ENCODE measurements at regions not wholly inside any gene's neighbourhood (a gene's known extent, or its start where the extent isn't known, plus 50 kb on each side); places are given as distances from the start of the nearest gene placed in this dataset.

DNA sequence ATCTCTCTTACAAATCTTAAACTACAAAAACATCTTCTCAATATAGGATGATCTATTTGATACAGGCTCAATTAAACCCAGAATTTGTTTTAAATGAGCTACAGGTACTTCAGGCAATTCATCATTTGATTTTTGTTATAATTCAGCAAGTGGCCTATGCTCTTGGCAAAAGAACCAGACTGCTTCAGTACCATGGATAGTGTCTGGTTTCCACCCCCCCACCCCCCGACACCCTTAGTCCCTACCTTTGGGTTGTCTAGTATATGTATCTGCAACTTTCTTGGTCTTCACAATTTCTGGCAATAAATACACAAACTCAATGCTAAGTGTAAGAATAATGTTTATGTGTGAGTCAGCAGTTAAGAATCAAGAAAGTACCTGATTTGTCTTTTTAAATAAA, 97.3 kb upstream of the API5 start:
- H3K36me3 ChIP-seq (ENCODE audit: control insufficient read depth in 2 of 2, insufficient read depth in 2 of 2, low read length in 2 of 2) = no peaks in the 10 kb centered on the region
- no peaks in the 10 kb centered on the region for H3K27me3 ChIP-seq (ENCODE audit: control insufficient read depth in 2 of 2, insufficient read depth in 2 of 2, low read length in 2 of 2)
- no peak overlapping the region for H3K4me3 ChIP-seq (ENCODE audit: low read length in 2 of 2)
- no peaks in the 10 kb centered on the region for H3K9me3 ChIP-seq (ENCODE audit: control insufficient read depth in 2 of 2, low read length in 2 of 2)
- H3K4me1 ChIP-seq (ENCODE audit: control insufficient read depth in 2 of 2, insufficient read depth in 2 of 2, low read length in 2 of 2) = no peaks in the 10 kb centered on the region
- H3K27ac ChIP-seq (ENCODE audit: low read depth in 2 of 2, low read length in 2 of 2) = no peak overlapping the region
- H3K9ac ChIP-seq (ENCODE audit: low read depth in 1 of 2, low read length in 2 of 2) = no peak overlapping the region

DNA sequence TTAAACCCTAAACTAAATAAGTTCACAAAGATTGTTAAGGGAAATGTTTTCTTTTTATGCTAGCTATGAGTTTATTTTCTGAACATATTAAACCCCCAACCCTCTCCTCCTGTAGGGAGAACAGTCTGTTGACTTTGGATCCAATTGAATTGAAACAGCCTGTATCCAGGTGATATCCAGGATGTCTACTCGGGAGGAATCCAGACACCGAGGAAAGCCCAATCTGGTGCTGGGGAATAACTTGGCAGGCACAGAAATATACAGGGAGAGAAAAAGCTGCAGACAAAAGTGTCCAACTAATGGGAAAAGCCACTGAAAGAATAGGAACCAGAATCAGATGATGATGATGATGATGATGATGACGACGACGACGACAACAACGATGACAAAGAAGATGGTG, 93.9 kb upstream of the API5 start:
- H3K4me1 ChIP-seq (ENCODE audit: control insufficient read depth in 2 of 2, insufficient read depth in 2 of 2, low read length in 2 of 2) = no peaks in the 10 kb centered on the region
- H3K27ac ChIP-seq (ENCODE audit: low read depth in 2 of 2, low read length in 2 of 2) = no peak overlapping the region
- H3K9ac ChIP-seq (ENCODE audit: low read depth in 1 of 2, low read length in 2 of 2) = no peak overlapping the region
- no peak overlapping the region for H3K4me3 ChIP-seq (ENCODE audit: low read length in 2 of 2)
- no peaks in the 10 kb centered on the region for H3K9me3 ChIP-seq (ENCODE audit: control insufficient read depth in 2 of 2, low read length in 2 of 2)
- H3K36me3 ChIP-seq (ENCODE audit: control insufficient read depth in 2 of 2, insufficient read depth in 2 of 2, low read length in 2 of 2) = no peaks in the 10 kb centered on the region
- no peaks in the 10 kb centered on the region for H3K27me3 ChIP-seq (ENCODE audit: control insufficient read depth in 2 of 2, insufficient read depth in 2 of 2, low read length in 2 of 2)

DNA sequence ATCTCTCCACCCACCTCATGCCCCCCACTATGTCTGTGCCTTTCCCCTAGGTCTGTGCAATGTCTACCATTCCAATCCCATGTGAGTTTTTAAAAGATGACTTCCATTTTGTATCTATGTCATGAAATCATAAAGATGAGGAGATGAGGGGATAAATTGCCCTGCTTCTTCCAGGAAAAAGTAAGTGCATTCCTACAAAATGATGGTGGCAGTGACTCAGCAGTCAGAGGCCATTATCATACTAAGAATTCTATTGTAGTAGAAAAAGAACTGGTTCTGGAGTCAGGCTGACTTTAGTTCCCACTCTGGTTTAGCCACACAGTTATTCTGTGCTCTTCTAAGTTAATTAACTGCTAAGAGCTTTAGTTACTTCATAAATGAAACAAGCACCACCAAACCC, 89.6 kb upstream of the API5 start:
- Histone ChIP-seq H3K4me1 (ENCODE audit: control insufficient read depth in 2 of 2, insufficient read depth in 2 of 2, low read length in 2 of 2) (no peaks in the 10 kb centered on the region), H3K9ac (ENCODE audit: low read depth in 1 of 2, low read length in 2 of 2) (no peak overlapping the region), H3K27me3 (ENCODE audit: control insufficient read depth in 2 of 2, insufficient read depth in 2 of 2, low read length in 2 of 2) (no peaks in the 10 kb centered on the region), H3K27ac (ENCODE audit: low read depth in 2 of 2, low read length in 2 of 2) (no peak overlapping the region), H3K36me3 (ENCODE audit: control insufficient read depth in 2 of 2, insufficient read depth in 2 of 2, low read length in 2 of 2) (no peaks in the 10 kb centered on the region), H3K9me3 (ENCODE audit: control insufficient read depth in 2 of 2, low read length in 2 of 2) (no peaks in the 10 kb centered on the region), H3K4me3 (ENCODE audit: low read length in 2 of 2) (no peak overlapping the region)

DNA sequence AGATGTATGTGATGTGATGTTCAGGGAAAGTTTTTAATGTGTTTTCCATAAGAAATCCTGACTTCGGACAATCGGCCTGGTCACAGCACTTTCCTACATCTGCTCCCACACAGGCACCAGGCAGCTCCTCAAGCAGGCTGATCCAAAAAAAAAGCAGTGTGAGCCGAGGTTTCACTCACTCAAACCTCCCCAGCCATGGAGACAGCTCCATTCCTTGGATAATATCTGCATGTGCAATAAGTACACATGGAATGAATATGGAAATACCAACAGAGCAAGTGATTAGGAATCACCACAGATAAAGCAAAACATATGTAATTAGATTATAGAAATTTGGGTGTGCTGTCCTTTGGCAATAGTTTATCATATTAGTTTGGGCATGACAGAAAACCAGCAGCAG, 88.8 kb upstream of the API5 start:
- Histone ChIP-seq H3K27me3 (ENCODE audit: control insufficient read depth in 2 of 2, insufficient read depth in 2 of 2, low read length in 2 of 2) (no peaks in the 10 kb centered on the region), H3K9me3 (ENCODE audit: control insufficient read depth in 2 of 2, low read length in 2 of 2) (no peaks in the 10 kb centered on the region), H3K4me1 (ENCODE audit: control insufficient read depth in 2 of 2, insufficient read depth in 2 of 2, low read length in 2 of 2) (no peaks in the 10 kb centered on the region), H3K27ac (ENCODE audit: low read depth in 2 of 2, low read length in 2 of 2) (no peak overlapping the region), H3K4me3 (ENCODE audit: low read length in 2 of 2) (no peak overlapping the region), H3K36me3 (ENCODE audit: control insufficient read depth in 2 of 2, insufficient read depth in 2 of 2, low read length in 2 of 2) (no peaks in the 10 kb centered on the region), H3K9ac (ENCODE audit: low read depth in 1 of 2, low read length in 2 of 2) (no peak overlapping the region)

DNA sequence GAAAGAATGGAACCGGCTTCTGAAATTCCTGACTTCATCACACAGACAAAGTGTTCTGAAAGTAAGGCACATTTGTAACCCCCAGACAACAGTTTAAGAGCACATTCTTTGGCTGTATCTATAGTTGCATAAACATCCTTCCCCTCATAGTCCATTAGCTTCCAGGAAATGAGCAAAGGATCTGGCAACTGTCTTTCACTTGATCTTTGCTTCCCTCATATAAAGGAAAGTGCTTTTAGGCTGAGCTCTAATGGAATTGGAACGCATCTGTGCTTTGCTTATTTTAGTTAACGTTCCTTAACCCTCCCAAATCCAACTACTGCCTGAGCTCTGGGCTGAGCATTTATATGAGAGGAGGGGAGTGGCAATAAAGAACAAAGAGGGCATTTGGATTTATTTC, 76.9 kb upstream of the API5 start:
- Histone ChIP-seq H3K9ac (ENCODE audit: low read depth in 1 of 2, low read length in 2 of 2) (no peak overlapping the region), H3K4me3 (ENCODE audit: low read length in 2 of 2) (no peak overlapping the region), H3K27ac (ENCODE audit: low read depth in 2 of 2, low read length in 2 of 2) (no peak overlapping the region), H3K4me1 (ENCODE audit: control insufficient read depth in 2 of 2, insufficient read depth in 2 of 2, low read length in 2 of 2) (no peaks in the 10 kb centered on the region), H3K9me3 (ENCODE audit: control insufficient read depth in 2 of 2, low read length in 2 of 2) (no peaks in the 10 kb centered on the region), H3K36me3 (ENCODE audit: control insufficient read depth in 2 of 2, insufficient read depth in 2 of 2, low read length in 2 of 2) (no peaks in the 10 kb centered on the region), H3K27me3 (ENCODE audit: control insufficient read depth in 2 of 2, insufficient read depth in 2 of 2, low read length in 2 of 2) (no peaks in the 10 kb centered on the region)

DNA sequence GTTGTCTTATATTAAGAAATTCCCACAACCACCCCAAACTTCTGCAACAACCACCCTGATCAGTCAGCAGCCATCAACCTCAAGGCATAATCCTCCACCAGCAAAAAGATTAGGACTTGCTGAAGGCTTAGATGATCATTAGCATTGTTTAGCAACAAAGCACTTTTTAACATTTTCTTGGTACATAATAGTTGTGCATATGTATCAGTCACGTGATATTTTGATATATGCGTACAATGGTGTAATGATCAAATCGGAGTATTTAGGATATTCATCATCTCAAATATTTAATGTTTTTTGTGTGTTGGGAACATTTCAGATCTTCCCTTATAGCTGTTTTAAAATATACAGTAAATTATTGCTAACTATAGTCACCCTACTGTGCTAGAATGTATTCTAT, 73.5 kb upstream of the API5 start:
- Histone ChIP-seq H3K4me3 (ENCODE audit: low read length in 2 of 2) (no peak overlapping the region), H3K4me1 (ENCODE audit: control insufficient read depth in 2 of 2, insufficient read depth in 2 of 2, low read length in 2 of 2) (no peaks in the 10 kb centered on the region), H3K36me3 (ENCODE audit: control insufficient read depth in 2 of 2, insufficient read depth in 2 of 2, low read length in 2 of 2) (no peaks in the 10 kb centered on the region), H3K27me3 (ENCODE audit: control insufficient read depth in 2 of 2, insufficient read depth in 2 of 2, low read length in 2 of 2) (no peaks in the 10 kb centered on the region), H3K27ac (ENCODE audit: low read depth in 2 of 2, low read length in 2 of 2) (no peak overlapping the region), H3K9ac (ENCODE audit: low read depth in 1 of 2, low read length in 2 of 2) (no peak overlapping the region), H3K9me3 (ENCODE audit: control insufficient read depth in 2 of 2, low read length in 2 of 2) (no peaks in the 10 kb centered on the region)

DNA sequence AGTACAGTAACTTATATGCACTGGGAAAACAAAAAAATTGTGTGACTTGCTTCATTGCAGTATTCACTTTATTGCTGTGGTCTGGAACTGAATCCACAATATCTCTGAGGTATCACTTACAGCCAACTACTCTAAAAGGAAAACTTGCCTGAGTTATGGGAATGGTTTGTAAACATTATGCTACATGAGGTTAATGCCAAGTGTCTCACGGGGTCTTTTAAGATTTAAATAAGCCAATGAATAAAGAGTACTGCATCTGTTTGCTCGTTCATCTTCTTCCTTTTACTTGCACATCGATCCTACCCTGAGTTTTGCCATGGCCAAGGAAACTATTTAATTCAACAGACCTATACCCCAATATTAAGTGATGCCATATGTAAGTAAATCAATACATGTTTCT, 72.0 kb upstream of the API5 start:
- H3K4me3 ChIP-seq (ENCODE audit: low read length in 2 of 2) = no peak overlapping the region
- H3K9ac ChIP-seq (ENCODE audit: low read depth in 1 of 2, low read length in 2 of 2) = no peak overlapping the region
- H3K27ac ChIP-seq (ENCODE audit: low read depth in 2 of 2, low read length in 2 of 2) = no peak overlapping the region
- H3K36me3 ChIP-seq (ENCODE audit: control insufficient read depth in 2 of 2, insufficient read depth in 2 of 2, low read length in 2 of 2) = no peaks in the 10 kb centered on the region
- no peaks in the 10 kb centered on the region for H3K27me3 ChIP-seq (ENCODE audit: control insufficient read depth in 2 of 2, insufficient read depth in 2 of 2, low read length in 2 of 2)
- no peaks in the 10 kb centered on the region for H3K4me1 ChIP-seq (ENCODE audit: control insufficient read depth in 2 of 2, insufficient read depth in 2 of 2, low read length in 2 of 2)
- H3K9me3 ChIP-seq (ENCODE audit: control insufficient read depth in 2 of 2, low read length in 2 of 2) = no peaks in the 10 kb centered on the region

DNA sequence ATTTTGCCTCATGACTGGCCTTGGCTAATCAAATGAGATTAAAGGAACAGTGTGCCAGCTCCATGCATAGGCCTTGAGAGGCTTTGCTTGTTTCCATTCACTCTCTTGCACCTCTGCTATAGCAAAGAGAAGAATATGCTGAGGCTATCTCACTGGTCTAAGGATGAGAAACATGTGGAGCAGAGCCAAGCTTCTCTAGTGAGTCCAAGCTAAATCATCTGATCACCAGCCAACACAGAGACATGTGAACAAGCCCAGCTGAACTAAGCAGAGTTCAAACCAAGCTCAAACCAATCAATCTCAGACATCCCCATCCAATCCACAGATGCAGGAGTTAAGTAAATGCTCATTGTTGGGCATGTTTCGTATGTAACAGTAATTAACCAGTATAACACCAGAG, 69.4 kb upstream of the API5 start:
- no peaks in the 10 kb centered on the region for H3K9me3 ChIP-seq (ENCODE audit: control insufficient read depth in 2 of 2, low read length in 2 of 2)
- H3K9ac ChIP-seq (ENCODE audit: low read depth in 1 of 2, low read length in 2 of 2) = no peak overlapping the region
- no peak overlapping the region for H3K27ac ChIP-seq (ENCODE audit: low read depth in 2 of 2, low read length in 2 of 2)
- no peaks in the 10 kb centered on the region for H3K27me3 ChIP-seq (ENCODE audit: control insufficient read depth in 2 of 2, insufficient read depth in 2 of 2, low read length in 2 of 2)
- H3K4me3 ChIP-seq (ENCODE audit: low read length in 2 of 2) = no peak overlapping the region
- no peaks in the 10 kb centered on the region for H3K4me1 ChIP-seq (ENCODE audit: control insufficient read depth in 2 of 2, insufficient read depth in 2 of 2, low read length in 2 of 2)
- no peaks in the 10 kb centered on the region for H3K36me3 ChIP-seq (ENCODE audit: control insufficient read depth in 2 of 2, insufficient read depth in 2 of 2, low read length in 2 of 2)

DNA sequence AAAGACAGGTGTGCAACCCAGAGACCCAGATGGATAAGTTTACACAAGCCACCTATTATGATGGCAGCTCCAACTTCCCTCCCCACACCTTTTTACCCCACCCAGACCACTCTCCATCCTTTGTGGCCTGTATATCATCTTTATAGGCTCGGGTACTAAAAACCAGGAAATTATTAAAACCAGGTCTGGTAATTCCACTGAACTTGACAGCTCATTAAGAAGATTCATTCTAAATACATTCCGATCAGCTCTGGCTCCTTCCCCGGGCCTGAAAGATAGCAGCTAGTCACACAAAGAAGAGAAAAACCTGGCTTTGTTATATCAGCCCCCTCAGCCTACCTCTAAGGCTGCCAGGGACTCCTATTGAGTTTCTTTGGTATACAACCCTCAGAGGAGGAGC, 67.9 kb upstream of the API5 start:
- Histone ChIP-seq H3K36me3 (ENCODE audit: control insufficient read depth in 2 of 2, insufficient read depth in 2 of 2, low read length in 2 of 2) (no peaks in the 10 kb centered on the region), H3K27me3 (ENCODE audit: control insufficient read depth in 2 of 2, insufficient read depth in 2 of 2, low read length in 2 of 2) (no peaks in the 10 kb centered on the region), H3K9me3 (ENCODE audit: control insufficient read depth in 2 of 2, low read length in 2 of 2) (no peaks in the 10 kb centered on the region), H3K4me1 (ENCODE audit: control insufficient read depth in 2 of 2, insufficient read depth in 2 of 2, low read length in 2 of 2) (no peaks in the 10 kb centered on the region), H3K9ac (ENCODE audit: low read depth in 1 of 2, low read length in 2 of 2) (no peak overlapping the region), H3K4me3 (ENCODE audit: low read length in 2 of 2) (no peak overlapping the region), H3K27ac (ENCODE audit: low read depth in 2 of 2, low read length in 2 of 2) (no peak overlapping the region)

DNA sequence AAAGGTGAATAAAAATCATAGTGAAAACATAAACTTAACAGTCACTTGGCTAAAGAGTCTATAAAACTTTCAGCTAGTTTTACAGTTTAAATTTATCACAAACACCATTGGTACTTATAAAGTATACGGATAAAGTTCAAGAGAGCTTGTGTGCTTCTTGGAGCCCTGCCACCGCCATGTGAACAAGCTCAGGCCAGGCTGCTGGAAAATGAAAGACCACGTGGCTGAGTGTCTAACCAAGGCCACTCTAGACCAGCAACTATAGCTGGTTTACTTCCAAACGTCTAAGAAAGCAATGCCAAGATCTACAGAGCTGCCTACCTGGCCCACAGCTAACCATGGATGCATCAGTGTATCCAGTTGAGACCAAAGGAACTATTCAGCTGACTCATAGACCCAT, 66.3 kb upstream of the API5 start:
- Histone ChIP-seq H3K36me3 (ENCODE audit: control insufficient read depth in 2 of 2, insufficient read depth in 2 of 2, low read length in 2 of 2) (no peaks in the 10 kb centered on the region), H3K27ac (ENCODE audit: low read depth in 2 of 2, low read length in 2 of 2) (no peak overlapping the region), H3K4me3 (ENCODE audit: low read length in 2 of 2) (no peak overlapping the region), H3K9ac (ENCODE audit: low read depth in 1 of 2, low read length in 2 of 2) (no peak overlapping the region), H3K27me3 (ENCODE audit: control insufficient read depth in 2 of 2, insufficient read depth in 2 of 2, low read length in 2 of 2) (no peaks in the 10 kb centered on the region), H3K4me1 (ENCODE audit: control insufficient read depth in 2 of 2, insufficient read depth in 2 of 2, low read length in 2 of 2) (no peaks in the 10 kb centered on the region), H3K9me3 (ENCODE audit: control insufficient read depth in 2 of 2, low read length in 2 of 2) (no peaks in the 10 kb centered on the region)

DNA sequence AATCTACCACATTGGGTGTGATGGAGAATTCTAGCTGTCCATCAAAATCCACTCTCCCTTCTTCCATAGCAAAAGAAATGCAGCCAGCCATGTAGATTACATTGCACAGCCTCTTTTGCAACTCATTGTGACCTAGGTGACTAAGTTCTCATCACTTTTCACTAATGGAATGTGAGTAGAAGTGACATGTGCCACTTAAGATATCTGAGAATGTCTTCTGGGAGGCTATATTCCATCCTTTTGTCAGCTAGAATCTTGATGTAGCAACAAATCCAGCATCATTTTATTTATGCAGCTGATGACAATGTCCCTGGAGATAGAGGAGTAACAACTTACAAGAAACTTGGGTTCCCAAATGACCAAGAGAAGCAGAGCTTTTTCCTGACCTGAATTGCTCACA, 61.5 kb upstream of the API5 start:
- no peak overlapping the region for H3K27ac ChIP-seq (ENCODE audit: low read depth in 2 of 2, low read length in 2 of 2)
- no peaks in the 10 kb centered on the region for H3K36me3 ChIP-seq (ENCODE audit: control insufficient read depth in 2 of 2, insufficient read depth in 2 of 2, low read length in 2 of 2)
- no peaks in the 10 kb centered on the region for H3K9me3 ChIP-seq (ENCODE audit: control insufficient read depth in 2 of 2, low read length in 2 of 2)
- no peaks in the 10 kb centered on the region for H3K4me1 ChIP-seq (ENCODE audit: control insufficient read depth in 2 of 2, insufficient read depth in 2 of 2, low read length in 2 of 2)
- H3K27me3 ChIP-seq (ENCODE audit: control insufficient read depth in 2 of 2, insufficient read depth in 2 of 2, low read length in 2 of 2) = no peaks in the 10 kb centered on the region
- H3K4me3 ChIP-seq (ENCODE audit: low read length in 2 of 2) = no peak overlapping the region
- no peak overlapping the region for H3K9ac ChIP-seq (ENCODE audit: low read depth in 1 of 2, low read length in 2 of 2)

Measured in mucosa of rectum (tissue), 2 donors.